Skeletal muscle tissue (tissue), 3 donors: ENCODE measurements at regions not wholly inside any gene's neighbourhood (a gene's known extent, or its start where the extent isn't known, plus 50 kb on each side); places are given as distances from the start of the nearest gene placed in this dataset.

ENCODE experiments used
- H3K27ac ChIP-seq: one replicate; pipeline ENCODE4 v1.7.0; 2013; ENCODE audit warnings: mild to moderate bottlenecking, low read depth, low read length, inconsistent platforms
- H3K27me3 ChIP-seq, 3 donors: one replicate each; pipeline ENCODE4 v1.7.0; 2013; ENCODE audit warnings: low read length in 3 of 3; ENCODE audit not compliant: control insufficient read depth in 3 of 3, insufficient read depth in 3 of 3
- H3K36me3 ChIP-seq, 3 donors: one replicate each; pipeline ENCODE4 v1.7.0; 2013; ENCODE audit warnings: low read length in 3 of 3; ENCODE audit not compliant: control insufficient read depth in 3 of 3, insufficient read depth in 3 of 3
- H3K4me1 ChIP-seq, 3 donors: one replicate each; pipeline ENCODE4 v1.7.0; 2013; ENCODE audit warnings: low read length in 3 of 3, mild to moderate bottlenecking in 3 of 3; ENCODE audit not compliant: control insufficient read depth in 3 of 3, insufficient read depth in 3 of 3
- H3K4me3 ChIP-seq, 3 donors: one replicate each; pipeline ENCODE4 v1.7.0; 2013; ENCODE audit warnings: low read length in 3 of 3
- H3K9ac ChIP-seq, 3 donors: one replicate each; pipeline ENCODE4 v1.7.0; 2013; ENCODE audit warnings: low read length in 3 of 3, mild to moderate bottlenecking in 3 of 3, moderate library complexity in 2 of 3, low read depth in 1 of 3
- H3K9me3 ChIP-seq, 3 donors: one replicate each; pipeline ENCODE4 v1.7.0; 2013; ENCODE audit warnings: low read length in 3 of 3; ENCODE audit not compliant: control insufficient read depth in 3 of 3
- donor health status: Osteomylitis.

GRCh38 chr13:79919091-79919490 is 421.8 kb downstream of the SPRY2 start:
- H3K9me3 ChIP-seq, result no peaks in the 10 kb centered on the region
- no peak overlapping the region for H3K4me3 ChIP-seq
- H3K36me3 ChIP-seq, result no peaks in the 10 kb centered on the region
- no peak overlapping the region for H3K9ac ChIP-seq
- no peak overlapping the region for H3K27ac ChIP-seq
- no peaks in the 10 kb centered on the region for H3K27me3 ChIP-seq
- H3K4me1 ChIP-seq, result peaks cover 2 to 13% (median 11%) of the 10 kb centered on the region in 3 donors

- Histone ChIP-seq H3K27ac (no peak overlapping the region), H3K9ac (no peak overlapping the region), H3K9me3 (no peaks in the 10 kb centered on the region), H3K36me3 (no peaks in the 10 kb centered on the region), H3K4me1 (peaks cover 2 to 13% (median 11%) of the 10 kb centered on the region in 3 donors), H3K4me3 (no peak overlapping the region), H3K27me3 (no peaks in the 10 kb centered on the region)
Measured at GRCh38 chr13:79918620-79919019, 422.3 kb downstream of the SPRY2 start.

DNA sequence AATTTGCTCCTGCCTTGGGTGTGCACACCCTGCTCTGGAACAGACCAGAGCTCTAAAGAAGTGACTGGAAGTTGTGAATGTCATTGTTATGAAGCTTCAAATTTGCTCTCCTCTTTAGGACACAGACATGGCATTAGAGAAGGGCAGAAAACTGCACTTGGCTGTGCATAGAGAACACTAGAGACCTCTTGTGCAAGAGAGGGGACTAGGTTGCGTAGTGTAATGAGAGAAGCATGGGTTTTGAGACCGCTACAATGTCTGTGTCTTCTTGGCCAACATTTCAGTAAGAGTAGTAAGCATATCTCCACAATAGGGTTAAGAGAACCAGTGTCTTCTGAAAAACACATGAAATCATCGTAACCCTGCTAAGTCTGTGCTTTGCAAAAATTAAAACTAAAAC is 423.3 kb downstream of the SPRY2 start:
- no peaks in the 10 kb centered on the region for H3K27me3 ChIP-seq
- peaks cover 7 to 18% (median 16%) of the 10 kb centered on the region in 3 donors for H3K4me1 ChIP-seq
- no peaks in the 10 kb centered on the region for H3K36me3 ChIP-seq
- H3K4me3 ChIP-seq, result no peak overlapping the region
- H3K27ac ChIP-seq, result no peak overlapping the region
- no peaks in the 10 kb centered on the region for H3K9me3 ChIP-seq
- H3K9ac ChIP-seq, result no peak overlapping the region

- Histone ChIP-seq H3K9me3 (no peaks in the 10 kb centered on the region), H3K36me3 (no peaks in the 10 kb centered on the region), H3K27me3 (no peaks in the 10 kb centered on the region), H3K27ac (no peak overlapping the region), H3K4me1 (peaks cover 7 to 22% (median 16%) of the 10 kb centered on the region in 3 donors), H3K9ac (no peak overlapping the region), H3K4me3 (no peak overlapping the region)
Measured at GRCh38 chr13:79915114-79915811, 425.7 kb downstream of the SPRY2 start.

- Histone ChIP-seq H3K4me3 (no peak overlapping the region), H3K36me3 (no peaks in the 10 kb centered on the region), H3K4me1 (peaks cover 7 to 22% (median 16%) of the 10 kb centered on the region in 3 donors), H3K27ac (no peak overlapping the region), H3K9ac (no peak overlapping the region), H3K27me3 (no peaks in the 10 kb centered on the region), H3K9me3 (no peaks in the 10 kb centered on the region)
Measured at GRCh38 chr13:79913141-79913827, 427.6 kb downstream of the SPRY2 start.

- Histone ChIP-seq H3K4me3 (no peak overlapping the region), H3K27ac (no peak overlapping the region), H3K36me3 (no peaks in the 10 kb centered on the region), H3K9ac (no peak overlapping the region), H3K4me1 (peaks cover 5 to 16% (median 11%) of the 10 kb centered on the region in 3 donors), H3K27me3 (no peaks in the 10 kb centered on the region), H3K9me3 (no peaks in the 10 kb centered on the region)
Measured at GRCh38 chr13:79912403-79912802, 428.5 kb downstream of the SPRY2 start.

DNA sequence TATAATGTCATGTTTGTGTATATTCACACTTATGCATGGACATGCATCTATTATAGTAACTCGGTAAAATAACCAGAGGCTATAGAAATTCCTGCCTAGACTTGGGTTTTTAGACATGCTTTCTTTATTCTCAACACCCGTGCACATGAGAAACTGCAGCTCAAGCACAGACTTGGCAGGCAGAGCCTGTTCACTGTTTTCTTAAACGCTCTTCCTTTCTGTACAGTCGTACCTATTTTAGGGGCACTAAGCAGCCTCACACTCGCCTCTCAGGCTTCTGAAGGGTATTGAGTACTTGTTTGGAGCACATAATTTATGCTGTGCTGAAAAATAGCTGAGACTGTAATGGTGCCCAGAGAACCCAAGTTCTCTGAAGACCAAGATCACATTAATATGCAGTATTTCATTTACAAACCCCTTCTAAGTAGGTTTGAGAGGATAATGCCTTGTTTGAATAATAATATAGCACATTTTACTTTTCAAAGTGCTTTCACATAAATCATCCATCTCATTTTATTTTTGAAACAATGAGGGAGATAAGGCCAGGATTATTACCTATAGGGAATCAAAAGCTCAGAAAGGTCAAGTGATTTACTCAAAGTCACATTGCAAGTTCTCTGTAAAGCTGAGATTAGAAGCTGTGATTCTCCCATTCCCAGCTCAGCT is 429.9 kb downstream of the SPRY2 start:
- Histone ChIP-seq H3K9me3 (no peaks in the 10 kb centered on the region), H3K4me1 (peaks cover 5 to 16% (median 11%) of the 10 kb centered on the region in 3 donors), H3K27me3 (no peaks in the 10 kb centered on the region), H3K27ac (no peak overlapping the region), H3K9ac (no peak overlapping the region), H3K36me3 (no peaks in the 10 kb centered on the region), H3K4me3 (no peak overlapping the region)

DNA sequence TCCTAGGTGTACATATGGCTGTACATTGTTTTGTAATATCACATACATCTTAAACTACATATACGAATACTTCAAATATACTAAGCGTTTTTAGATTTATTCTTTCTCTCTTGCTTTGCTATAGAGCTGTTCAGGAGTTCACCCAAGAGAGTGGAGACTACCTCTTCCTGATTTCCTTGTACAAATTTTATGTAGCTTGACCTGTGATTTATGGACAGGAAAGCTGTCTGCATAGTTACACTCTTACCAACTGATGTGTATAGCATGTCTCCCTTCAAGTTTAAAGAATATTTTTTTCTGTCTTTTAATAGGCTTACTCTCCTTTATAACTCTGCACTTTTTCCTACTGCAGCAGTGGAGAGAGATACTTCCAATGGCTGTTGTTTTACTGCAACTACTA is 428.7 kb downstream of the NDFIP2 start:
- Histone ChIP-seq H3K9ac (no peak overlapping the region), H3K27me3 (no peaks in the 10 kb centered on the region), H3K4me3 (no peak overlapping the region), H3K27ac (no peak overlapping the region), H3K9me3 (no peaks in the 10 kb centered on the region), H3K36me3 (no peaks in the 10 kb centered on the region), H3K4me1 (peaks cover 3 to 13% (median 5%) of the 10 kb centered on the region in 3 donors)

GRCh38 chr13:79908381-79908780 is 427.4 kb downstream of the NDFIP2 start:
- H3K9ac ChIP-seq, result no peak overlapping the region
- no peak overlapping the region for H3K27ac ChIP-seq
- H3K9me3 ChIP-seq, result no peaks in the 10 kb centered on the region
- H3K4me3 ChIP-seq, result no peak overlapping the region
- no peaks in the 10 kb centered on the region for H3K27me3 ChIP-seq
- H3K4me1 ChIP-seq, result peaks cover 3 to 11% (median 5%) of the 10 kb centered on the region in 3 donors
- H3K36me3 ChIP-seq, result no peaks in the 10 kb centered on the region

- no peak overlapping the region for H3K27ac ChIP-seq
- no peak overlapping the region for H3K4me3 ChIP-seq
- H3K36me3 ChIP-seq, result no peaks in the 10 kb centered on the region
- peaks cover 0 to 3% (median 0%) of the 10 kb centered on the region in 3 donors for H3K4me1 ChIP-seq
- H3K27me3 ChIP-seq, result no peaks in the 10 kb centered on the region
- no peak overlapping the region for H3K9ac ChIP-seq
- no peaks in the 10 kb centered on the region for H3K9me3 ChIP-seq
Measured at GRCh38 chr13:79907527-79907926, 426.6 kb downstream of the NDFIP2 start.
